SK-N-SH (cell line): ENCODE measurements at regions not wholly inside any gene's neighbourhood (a gene's known extent, or its start where the extent isn't known, plus 50 kb on each side); places are given as distances from the start of the nearest gene placed in this dataset.

Experiments used
- CTCF ChIA-PET: fragments of 300-600, 350-600 bp; formaldehyde crosslinking; extraction: SDS; loops from one replicate; lab custom pipeline; 2021; lab: Yijun Ruan, JAX
- POLR2A ChIA-PET: fragments of 350-600 bp; sonication (Branson Sonifier 250); formaldehyde crosslinking; extraction: SDS; loops from one replicate; lab custom pipeline; 2020; ENCODE audit warnings: antibody characterized with exemption, inconsistent platforms; lab: Yijun Ruan, JAX
- DNase-seq: peaks from one replicate; pipeline ENCODE4 v3.0.0; 2012
- H2AFZ ChIP-seq: fragments of 200-600 bp; sonication (generic); 2 replicates; pipeline ENCODE4 v1.8.1; 2016; ENCODE audit warnings: antibody characterized with exemption, mild to moderate bottlenecking, low read depth
- H3F3A ChIP-seq: fragments of 200-600 bp; sonication (generic); replicated peaks from 2 replicates; pipeline ENCODE3; 2016; ENCODE audit warnings: antibody characterized with exemption, mild to moderate bottlenecking; ENCODE audit not compliant: insufficient read depth
- H3K27ac ChIP-seq, 2 experiments: fragments of 200-500 bp in 1 of 2; fragments of 200-600 bp in 1 of 2; sonication (Bioruptor generic) in 1 of 2; sonication (generic), shearing (Covaris generic) in 1 of 2; 2 replicates each; pipeline versions ENCODE4 v1.5.1 to v1.6.1; 2014 to 2016; ENCODE audit warnings: low read depth in 2 of 2, inconsistent platforms in 1 of 2, low read length in 1 of 2, mild to moderate bottlenecking in 1 of 2, mixed read lengths in 1 of 2
- H3K27me3 ChIP-seq: fragments of 200-600 bp; sonication (generic), shearing (Covaris generic); 2 replicates; pipeline ENCODE4 v1.6.1; 2016; ENCODE audit warnings: mixed run types; ENCODE audit not compliant: insufficient read depth
- H3K36me3 ChIP-seq, 2 experiments: fragments of 200-500 bp in 1 of 2; fragments of 200-600 bp in 1 of 2; sonication (Bioruptor generic) in 1 of 2; sonication (generic) in 1 of 2; replicated peaks in 1 of 2; 2 replicates each; pipeline versions ENCODE3 to v1.5.1; 2014 to 2016; ENCODE audit warnings: low read length in 1 of 2, mild to moderate bottlenecking in 1 of 2; ENCODE audit not compliant: insufficient read depth in 2 of 2, control insufficient read depth in 1 of 2
- H3K4me1 ChIP-seq, 2 experiments: fragments of 200-500 bp in 1 of 2; fragments of 200-600 bp in 1 of 2; sonication (Bioruptor generic) in 1 of 2; sonication (generic), shearing (Covaris generic) in 1 of 2; 2 replicates each; pipeline versions ENCODE4 v1.5.1 to v1.6.1; 2014 to 2016; ENCODE audit warnings: low read depth in 1 of 2, low read length in 1 of 2, mixed run types in 1 of 2; ENCODE audit not compliant: insufficient read depth in 2 of 2, control insufficient read depth in 1 of 2
- H3K4me2 ChIP-seq: fragments of 200-600 bp; sonication (generic), shearing (Covaris generic); 2 replicates; pipeline ENCODE4 v1.6.1; 2017; ENCODE audit warnings: mixed run types
- H3K4me3 ChIP-seq, 2 experiments: fragments of 200-500 bp in 1 of 2; fragments of 200-600 bp in 1 of 2; sonication (Bioruptor generic) in 1 of 2; sonication (generic), shearing (Covaris generic) in 1 of 2; 2 replicates each; pipeline versions ENCODE4 v1.5.1 to v1.8.1; 2014 to 2016; ENCODE audit warnings: low read depth in 2 of 2, inconsistent platforms in 1 of 2, low read length in 1 of 2, mild to moderate bottlenecking in 1 of 2, mixed read lengths in 1 of 2, moderate library complexity in 1 of 2
- H3K79me2 ChIP-seq: fragments of 200-600 bp; sonication (generic); 2 replicates; pipeline ENCODE4 v1.8.1; 2017; ENCODE audit warnings: mild to moderate bottlenecking; ENCODE audit not compliant: insufficient read depth
- H3K9ac ChIP-seq: fragments of 200-600 bp; sonication (generic); 2 replicates; pipeline ENCODE4 v1.6.1; 2017; ENCODE audit warnings: mixed run types
- H3K9me2 ChIP-seq: fragments of 200-600 bp; sonication (generic); 2 replicates; pipeline ENCODE4 v1.6.1; 2017; ENCODE audit warnings: mixed run types
- H3K9me3 ChIP-seq: fragments of 200-600 bp; sonication (generic); 2 replicates; pipeline ENCODE4 v1.6.1; 2017; ENCODE audit warnings: mixed run types, mild to moderate bottlenecking, moderate library complexity
- H4K20me1 ChIP-seq: fragments of 200-600 bp; sonication (generic); 2 replicates; pipeline ENCODE4 v1.6.1; 2017; ENCODE audit warnings: mild to moderate bottlenecking, mixed run types; ENCODE audit not compliant: insufficient read depth
- ELF1 ChIP-seq: IDR thresholded peaks from 2 replicates; pipeline ENCODE4 v1.4.0; 2012
- EP300 ChIP-seq, 2 experiments: IDR thresholded peaks; 2 replicates each; pipeline versions ENCODE4 v1.4.0 to v1.6.1; 2012; ENCODE audit warnings: borderline replicate concordance in 1 of 2, low read depth in 1 of 2, low read length in 1 of 2
- EZH2phosphoT487 ChIP-seq: fragments of 200-600 bp; sonication (generic); IDR thresholded peaks from 2 replicates; pipeline ENCODE4 v1.6.1; 2017; ENCODE audit warnings: low read depth, mixed run types, mild to moderate bottlenecking, antibody characterized with exemption, moderate library complexity, borderline replicate concordance
- FOSL2 ChIP-seq: IDR thresholded peaks from 2 replicates; pipeline ENCODE4 v1.4.0; 2012; ENCODE audit warnings: low read depth, mild to moderate bottlenecking, moderate library complexity, borderline replicate concordance
- FOXJ3 ChIP-seq: sonication (generic); formaldehyde crosslinking; IDR thresholded peaks from 2 replicates; pipeline ENCODE4 v1.5.1; 2020; ENCODE audit warnings: mild to moderate bottlenecking, missing genetic modification reagents
- RCOR1 ChIP-seq: fragments of 150-350 bp; IDR thresholded peaks from 2 replicates; pipeline ENCODE4 v1.6.1; 2017; ENCODE audit warnings: antibody characterized with exemption, low read length
- RXRA ChIP-seq: IDR thresholded peaks from 2 replicates; pipeline ENCODE4 v1.4.0; 2012; ENCODE audit warnings: low read depth, mild to moderate bottlenecking, borderline replicate concordance
- SIN3A ChIP-seq: IDR thresholded peaks from 2 replicates; pipeline ENCODE4 v1.6.1; 2012; ENCODE audit warnings: low read depth, mild to moderate bottlenecking, low read length, moderate library complexity, borderline replicate concordance
- SMC3 ChIP-seq: IDR thresholded peaks from 2 replicates; pipeline ENCODE4 v1.6.1; 2012; ENCODE audit warnings: low read depth, low read length, improper control_type of control experiment
- TAF1 ChIP-seq: IDR thresholded peaks from 2 replicates; pipeline ENCODE4 v1.6.1; 2012; ENCODE audit warnings: low read depth, mild to moderate bottlenecking, low read length, moderate library complexity, borderline replicate concordance
- WGBS: methylation state at CpG from one replicate; pipeline ENCODE4 v1.1.6; 2017; ENCODE audit warnings: low lambda C conversion rate; 5-methylcytosine and 5-hydroxymethylcytosine counted together
- TF ChIP-seq, protein P1 (sequence below): fragments of 150-350 bp; IDR thresholded peaks from 2 replicates; pipeline ENCODE4 v1.6.1; 2016; ENCODE audit warnings: mild to moderate bottlenecking, low read depth, low read length
- TF ChIP-seq, protein P2 (sequence below): IDR thresholded peaks from 2 replicates; pipeline ENCODE4 v1.6.1; 2012; ENCODE audit warnings: mild to moderate bottlenecking, low read depth, low read length, moderate library complexity
- TF ChIP-seq, protein P3 (sequence below): fragments of 150-350 bp; IDR thresholded peaks from 2 replicates; pipeline ENCODE4 v1.6.1; 2017; ENCODE audit warnings: antibody characterized with exemption, low read length, low read depth, borderline replicate concordance
- TF ChIP-seq, protein P4 (sequence below): IDR thresholded peaks from 2 replicates; pipeline ENCODE4; 2012
- TF ChIP-seq, protein P5 (sequence below): fragments of 200-600 bp; sonication (generic); IDR thresholded peaks from 2 replicates; pipeline ENCODE4 v1.6.1; 2017; ENCODE audit warnings: antibody characterized with exemption, mild to moderate bottlenecking, moderate library complexity

DNA sequence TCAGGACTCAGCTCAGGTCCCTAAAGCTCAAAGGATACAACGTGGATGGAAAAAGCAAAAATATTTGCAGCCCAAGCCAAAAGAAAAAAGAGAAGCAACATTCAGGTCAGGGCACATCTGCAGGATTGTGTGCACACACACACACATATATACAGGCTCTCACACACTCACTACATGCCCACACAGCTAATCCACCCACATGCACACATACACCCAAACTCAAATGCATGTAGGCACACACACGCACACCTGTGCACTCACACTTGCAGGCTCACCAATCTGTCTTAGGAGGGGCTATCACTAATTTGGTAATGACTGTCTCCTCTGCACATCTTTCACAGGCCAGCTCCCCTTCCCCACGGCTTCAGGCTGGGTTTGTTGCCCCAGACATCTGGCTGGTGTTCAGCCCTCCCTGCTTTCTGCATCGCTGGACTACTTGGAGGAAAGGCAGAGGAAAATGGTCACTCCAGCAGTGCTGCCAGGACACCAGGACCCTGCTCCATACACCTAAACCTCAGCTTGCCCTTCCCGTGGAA lies 103.6 kb upstream of the DRD2 start:
- no peaks in the 10 kb centered on the region for H3K36me3 ChIP-seq
- H3K4me1 ChIP-seq, result peaks cover 0 to 56% of the 10 kb centered on the region in 2 experiments; a peak in 1 of 4 replicates
- no peaks in the 10 kb centered on the region for H3F3A ChIP-seq
- ChIA-PET CTCF (interaction anchor here (1.1 to 3.6 kb wide), 5 partner anchors 11 to 195 kb away, joined by 3 to 19 read pairs (median 8); partner anchors contain the start of gene ZW10), POLR2A (interaction anchor here (2.6 kb wide), 1 partner anchor 12 kb away, joined by 16 read pairs; no protein-coding TSS in a partner anchor)
- TF ChIP-seq, protein P1, sequence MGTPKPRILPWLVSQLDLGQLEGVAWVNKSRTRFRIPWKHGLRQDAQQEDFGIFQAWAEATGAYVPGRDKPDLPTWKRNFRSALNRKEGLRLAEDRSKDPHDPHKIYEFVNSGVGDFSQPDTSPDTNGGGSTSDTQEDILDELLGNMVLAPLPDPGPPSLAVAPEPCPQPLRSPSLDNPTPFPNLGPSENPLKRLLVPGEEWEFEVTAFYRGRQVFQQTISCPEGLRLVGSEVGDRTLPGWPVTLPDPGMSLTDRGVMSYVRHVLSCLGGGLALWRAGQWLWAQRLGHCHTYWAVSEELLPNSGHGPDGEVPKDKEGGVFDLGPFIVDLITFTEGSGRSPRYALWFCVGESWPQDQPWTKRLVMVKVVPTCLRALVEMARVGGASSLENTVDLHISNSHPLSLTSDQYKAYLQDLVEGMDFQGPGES, result no peak
- TF ChIP-seq, protein P2, sequence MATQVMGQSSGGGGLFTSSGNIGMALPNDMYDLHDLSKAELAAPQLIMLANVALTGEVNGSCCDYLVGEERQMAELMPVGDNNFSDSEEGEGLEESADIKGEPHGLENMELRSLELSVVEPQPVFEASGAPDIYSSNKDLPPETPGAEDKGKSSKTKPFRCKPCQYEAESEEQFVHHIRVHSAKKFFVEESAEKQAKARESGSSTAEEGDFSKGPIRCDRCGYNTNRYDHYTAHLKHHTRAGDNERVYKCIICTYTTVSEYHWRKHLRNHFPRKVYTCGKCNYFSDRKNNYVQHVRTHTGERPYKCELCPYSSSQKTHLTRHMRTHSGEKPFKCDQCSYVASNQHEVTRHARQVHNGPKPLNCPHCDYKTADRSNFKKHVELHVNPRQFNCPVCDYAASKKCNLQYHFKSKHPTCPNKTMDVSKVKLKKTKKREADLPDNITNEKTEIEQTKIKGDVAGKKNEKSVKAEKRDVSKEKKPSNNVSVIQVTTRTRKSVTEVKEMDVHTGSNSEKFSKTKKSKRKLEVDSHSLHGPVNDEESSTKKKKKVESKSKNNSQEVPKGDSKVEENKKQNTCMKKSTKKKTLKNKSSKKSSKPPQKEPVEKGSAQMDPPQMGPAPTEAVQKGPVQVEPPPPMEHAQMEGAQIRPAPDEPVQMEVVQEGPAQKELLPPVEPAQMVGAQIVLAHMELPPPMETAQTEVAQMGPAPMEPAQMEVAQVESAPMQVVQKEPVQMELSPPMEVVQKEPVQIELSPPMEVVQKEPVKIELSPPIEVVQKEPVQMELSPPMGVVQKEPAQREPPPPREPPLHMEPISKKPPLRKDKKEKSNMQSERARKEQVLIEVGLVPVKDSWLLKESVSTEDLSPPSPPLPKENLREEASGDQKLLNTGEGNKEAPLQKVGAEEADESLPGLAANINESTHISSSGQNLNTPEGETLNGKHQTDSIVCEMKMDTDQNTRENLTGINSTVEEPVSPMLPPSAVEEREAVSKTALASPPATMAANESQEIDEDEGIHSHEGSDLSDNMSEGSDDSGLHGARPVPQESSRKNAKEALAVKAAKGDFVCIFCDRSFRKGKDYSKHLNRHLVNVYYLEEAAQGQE, result no peak
- TF ChIP-seq SIN3A (no peak), ELF1 (no peak), EP300 (IDR thresholded peaks at IDR 0.05; ENCODE audit: borderline replicate concordance in 1 of 2, low read depth in 1 of 2, low read length in 1 of 2) (no peak), SMC3 (no peak), TAF1 (no peak), FOXJ3 (CRISPR knock-in tag) (no peak), FOSL2 (no peak), RXRA (no peak), RCOR1 (no peak), EZH2phosphoT487 (no peak)
- TF ChIP-seq, protein P3, sequence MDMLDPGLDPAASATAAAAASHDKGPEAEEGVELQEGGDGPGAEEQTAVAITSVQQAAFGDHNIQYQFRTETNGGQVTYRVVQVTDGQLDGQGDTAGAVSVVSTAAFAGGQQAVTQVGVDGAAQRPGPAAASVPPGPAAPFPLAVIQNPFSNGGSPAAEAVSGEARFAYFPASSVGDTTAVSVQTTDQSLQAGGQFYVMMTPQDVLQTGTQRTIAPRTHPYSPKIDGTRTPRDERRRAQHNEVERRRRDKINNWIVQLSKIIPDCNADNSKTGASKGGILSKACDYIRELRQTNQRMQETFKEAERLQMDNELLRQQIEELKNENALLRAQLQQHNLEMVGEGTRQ, result no peak
- TF ChIP-seq, protein P4, sequence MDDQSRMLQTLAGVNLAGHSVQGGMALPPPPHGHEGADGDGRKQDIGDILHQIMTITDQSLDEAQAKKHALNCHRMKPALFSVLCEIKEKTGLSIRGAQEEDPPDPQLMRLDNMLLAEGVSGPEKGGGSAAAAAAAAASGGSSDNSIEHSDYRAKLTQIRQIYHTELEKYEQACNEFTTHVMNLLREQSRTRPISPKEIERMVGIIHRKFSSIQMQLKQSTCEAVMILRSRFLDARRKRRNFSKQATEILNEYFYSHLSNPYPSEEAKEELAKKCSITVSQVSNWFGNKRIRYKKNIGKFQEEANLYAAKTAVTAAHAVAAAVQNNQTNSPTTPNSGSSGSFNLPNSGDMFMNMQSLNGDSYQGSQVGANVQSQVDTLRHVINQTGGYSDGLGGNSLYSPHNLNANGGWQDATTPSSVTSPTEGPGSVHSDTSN, result no peak
- TF ChIP-seq, protein P5, sequence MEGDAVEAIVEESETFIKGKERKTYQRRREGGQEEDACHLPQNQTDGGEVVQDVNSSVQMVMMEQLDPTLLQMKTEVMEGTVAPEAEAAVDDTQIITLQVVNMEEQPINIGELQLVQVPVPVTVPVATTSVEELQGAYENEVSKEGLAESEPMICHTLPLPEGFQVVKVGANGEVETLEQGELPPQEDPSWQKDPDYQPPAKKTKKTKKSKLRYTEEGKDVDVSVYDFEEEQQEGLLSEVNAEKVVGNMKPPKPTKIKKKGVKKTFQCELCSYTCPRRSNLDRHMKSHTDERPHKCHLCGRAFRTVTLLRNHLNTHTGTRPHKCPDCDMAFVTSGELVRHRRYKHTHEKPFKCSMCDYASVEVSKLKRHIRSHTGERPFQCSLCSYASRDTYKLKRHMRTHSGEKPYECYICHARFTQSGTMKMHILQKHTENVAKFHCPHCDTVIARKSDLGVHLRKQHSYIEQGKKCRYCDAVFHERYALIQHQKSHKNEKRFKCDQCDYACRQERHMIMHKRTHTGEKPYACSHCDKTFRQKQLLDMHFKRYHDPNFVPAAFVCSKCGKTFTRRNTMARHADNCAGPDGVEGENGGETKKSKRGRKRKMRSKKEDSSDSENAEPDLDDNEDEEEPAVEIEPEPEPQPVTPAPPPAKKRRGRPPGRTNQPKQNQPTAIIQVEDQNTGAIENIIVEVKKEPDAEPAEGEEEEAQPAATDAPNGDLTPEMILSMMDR, result no peak
- no peaks in the 10 kb centered on the region for H3K79me2 ChIP-seq
- H3K27ac ChIP-seq, result peak overlapping the region in 1 of 2 experiments; percentile 90; a peak in 2 of 4 replicates
- WGBS, result 12% methylated on average over 5 of the region's 5 CpGs
- no peaks in the 10 kb centered on the region for H4K20me1 ChIP-seq
- no peak overlapping the region for H3K4me3 ChIP-seq
- DNase-seq, result no peak
- H3K9ac ChIP-seq, result no peak overlapping the region
- H3K9me3 ChIP-seq, result no peaks in the 10 kb centered on the region
- no peaks in the 10 kb centered on the region for H3K9me2 ChIP-seq
- H3K27me3 ChIP-seq, result no peaks in the 10 kb centered on the region
- H2AFZ ChIP-seq, result no peak overlapping the region
- no peak overlapping the region for H3K4me2 ChIP-seq
